ENCODE measurements at regions not wholly inside any gene's neighbourhood (a gene's known extent, or its start where the extent isn't known, plus 50 kb on each side); places are given as distances from the start of the nearest gene placed in this dataset.

- peak; percentile 65 for DNase-seq (ENCODE audit: low spot score)
Observed at GRCh38 chr4:138085736-138086305, 156.3 kb downstream of the SLC7A11 start.

- DNase-seq (ENCODE audit: low spot score): no peak
Observed at GRCh38 chr4:138078751-138079520, 163.2 kb downstream of the SLC7A11 start.

- no peak for DNase-seq (ENCODE audit: low spot score)
Observed at GRCh38 chr4:138078253-138078652, 163.9 kb downstream of the SLC7A11 start.

- DNase-seq (ENCODE audit: low spot score): no peak
Observed at GRCh38 chr4:138076561-138076960, 165.6 kb downstream of the SLC7A11 start.

GRCh38 chr4:138070816-138071215 is 171.3 kb downstream of the SLC7A11 start:
- no peak for DNase-seq (ENCODE audit: low spot score)

- no peak for DNase-seq (ENCODE audit: low spot score)
Observed at GRCh38 chr4:138063581-138063980, 178.6 kb downstream of the SLC7A11 start.

- DNase-seq (ENCODE audit: low spot score): no peak
Observed at GRCh38 chr4:138062929-138063328, 179.2 kb downstream of the SLC7A11 start.

GRCh38 chr4:138056541-138056940 is 185.6 kb downstream of the SLC7A11 start:
- no peak for DNase-seq (ENCODE audit: low spot score)

- no peak for DNase-seq (ENCODE audit: low spot score)
Observed at GRCh38 chr4:138055890-138056289, 186.3 kb downstream of the SLC7A11 start.

GRCh38 chr4:138053641-138054301 is 188.4 kb downstream of the SLC7A11 start:
- DNase-seq (ENCODE audit: low spot score): no peak

- no peak for DNase-seq (ENCODE audit: low spot score)
Observed at GRCh38 chr4:138052806-138053632, 189.1 kb downstream of the SLC7A11 start.

GRCh38 chr4:138051157-138051556 is 191.0 kb downstream of the SLC7A11 start:
- no peak for DNase-seq (ENCODE audit: low spot score)

GRCh38 chr4:138050601-138051000 is 191.5 kb downstream of the SLC7A11 start:
- DNase-seq (ENCODE audit: low spot score): peak; percentile 36

GRCh38 chr4:138049355-138049754 is 192.8 kb downstream of the SLC7A11 start:
- no peak for DNase-seq (ENCODE audit: low spot score)

- no peak for DNase-seq (ENCODE audit: low spot score)
Observed at GRCh38 chr4:138047290-138047689, 194.9 kb downstream of the SLC7A11 start.

GRCh38 chr4:138045036-138045435 is 197.1 kb downstream of the SLC7A11 start:
- no peak for DNase-seq (ENCODE audit: low spot score)

- no peak for DNase-seq (ENCODE audit: low spot score)
Observed at GRCh38 chr4:138039010-138039409, 203.1 kb downstream of the SLC7A11 start.

- DNase-seq (ENCODE audit: low spot score): no peak
Observed at GRCh38 chr4:138037696-138038095, 204.5 kb downstream of the SLC7A11 start.

GRCh38 chr4:138035781-138036258 is 206.3 kb downstream of the SLC7A11 start:
- peak; percentile 63 for DNase-seq (ENCODE audit: low spot score)

- DNase-seq (ENCODE audit: low spot score): no peak
Observed at GRCh38 chr4:138034871-138035270, 207.3 kb downstream of the SLC7A11 start.

GRCh38 chr4:138032222-138032621 is 209.9 kb downstream of the SLC7A11 start:
- DNase-seq (ENCODE audit: low spot score): no peak

GRCh38 chr4:138030375-138030774 is 211.8 kb downstream of the SLC7A11 start:
- peak; percentile 58 for DNase-seq (ENCODE audit: low spot score)
